Colonic mucosa (tissue), 4 donors: ENCODE measurements at regions not wholly inside any gene's neighbourhood (a gene's known extent, or its start where the extent isn't known, plus 50 kb on each side); places are given as distances from the start of the nearest gene placed in this dataset.

Source experiments
- DNase-seq: peaks from one replicate; pipeline ENCODE4 v3.0.0-alpha.2; 2020
- H3K27ac ChIP-seq: fragments of 200-600 bp; one replicate; pipeline ENCODE4 v1.8.0; 2021
- H3K27me3 ChIP-seq: fragments of 200-600 bp; one replicate; pipeline ENCODE4 v1.8.0; 2021
- H3K36me3 ChIP-seq: fragments of 200-600 bp; one replicate; pipeline ENCODE4 v1.8.0; 2021
- H3K4me1 ChIP-seq: fragments of 200-600 bp; one replicate; pipeline ENCODE4 v1.8.0; 2021; ENCODE audit warnings: mild to moderate bottlenecking
- H3K4me3 ChIP-seq: fragments of 200-600 bp; one replicate; pipeline ENCODE4 v1.8.0; 2021
- H3K9ac ChIP-seq, 2 donors: one replicate each; pipeline ENCODE4 v1.7.0; 2013; ENCODE audit warnings: control low read depth in 2 of 2, low read depth in 2 of 2, low read length in 2 of 2
- H3K9me3 ChIP-seq: fragments of 200-600 bp; one replicate; pipeline ENCODE4 v1.8.0; 2021
- intact Hi-C: fragments of 100-400 bp; cut with DNase I; formaldehyde crosslinking; loops from one replicate; pipeline ENCODE4 v1.14.1; 2022
- TF ChIP-seq, protein P1 (sequence below): fragments of 200-600 bp; IDR thresholded peaks from one replicate; pipeline ENCODE4 v1.8.0; 2022; ENCODE audit warnings: antibody characterized with exemption, mild to moderate bottlenecking
- donor health status: healthy.
- donor health status: DM: no; HTN: no; CAD: no.
- donor health status: DM: no; HTN: no; CAD: no.

- Histone ChIP-seq H3K36me3 (no peaks in the 10 kb centered on the region), H3K9ac (no peak overlapping the region), H3K27me3 (no peaks in the 10 kb centered on the region), H3K4me3 (no peak overlapping the region), H3K4me1 (no peaks in the 10 kb centered on the region), H3K27ac (no peak overlapping the region), H3K9me3 (no peaks in the 10 kb centered on the region)
- TF ChIP-seq, protein P1, sequence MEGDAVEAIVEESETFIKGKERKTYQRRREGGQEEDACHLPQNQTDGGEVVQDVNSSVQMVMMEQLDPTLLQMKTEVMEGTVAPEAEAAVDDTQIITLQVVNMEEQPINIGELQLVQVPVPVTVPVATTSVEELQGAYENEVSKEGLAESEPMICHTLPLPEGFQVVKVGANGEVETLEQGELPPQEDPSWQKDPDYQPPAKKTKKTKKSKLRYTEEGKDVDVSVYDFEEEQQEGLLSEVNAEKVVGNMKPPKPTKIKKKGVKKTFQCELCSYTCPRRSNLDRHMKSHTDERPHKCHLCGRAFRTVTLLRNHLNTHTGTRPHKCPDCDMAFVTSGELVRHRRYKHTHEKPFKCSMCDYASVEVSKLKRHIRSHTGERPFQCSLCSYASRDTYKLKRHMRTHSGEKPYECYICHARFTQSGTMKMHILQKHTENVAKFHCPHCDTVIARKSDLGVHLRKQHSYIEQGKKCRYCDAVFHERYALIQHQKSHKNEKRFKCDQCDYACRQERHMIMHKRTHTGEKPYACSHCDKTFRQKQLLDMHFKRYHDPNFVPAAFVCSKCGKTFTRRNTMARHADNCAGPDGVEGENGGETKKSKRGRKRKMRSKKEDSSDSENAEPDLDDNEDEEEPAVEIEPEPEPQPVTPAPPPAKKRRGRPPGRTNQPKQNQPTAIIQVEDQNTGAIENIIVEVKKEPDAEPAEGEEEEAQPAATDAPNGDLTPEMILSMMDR = no peak
- intact Hi-C loops = no loop called here
- no peak for DNase-seq
These were observed 52.8 kb upstream of the HNRNPU start for GRCh38 chr1:244917073-244917670.

DNA sequence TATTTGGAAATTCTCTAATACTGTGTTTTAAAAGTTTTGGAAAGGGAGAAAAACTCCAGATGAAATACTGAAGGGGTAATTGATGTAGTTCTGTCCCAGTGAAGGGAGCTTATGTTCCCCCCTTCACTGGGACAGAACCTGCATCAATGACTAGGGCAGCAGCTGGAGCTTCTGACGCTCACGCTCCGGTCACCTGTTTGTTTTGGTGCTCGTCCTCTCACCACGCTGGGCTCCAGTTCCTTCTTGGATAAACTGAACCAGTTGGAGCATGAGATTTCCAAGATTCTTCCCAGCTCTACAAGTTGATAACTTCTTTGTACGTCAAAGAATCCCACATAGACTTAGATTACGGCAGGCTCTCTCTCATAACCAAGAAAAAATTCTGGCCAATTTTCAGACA lies 51.4 kb upstream of the HNRNPU start:
- no peaks in the 10 kb centered on the region for H3K36me3 ChIP-seq
- DNase-seq = no peak
- no peaks in the 10 kb centered on the region for H3K27me3 ChIP-seq
- intact Hi-C loops = no loop called here
- H3K9ac ChIP-seq = no peak overlapping the region
- TF ChIP-seq, protein P1 = no peak
- H3K9me3 ChIP-seq = no peaks in the 10 kb centered on the region
- no peak overlapping the region for H3K27ac ChIP-seq
- H3K4me1 ChIP-seq = no peaks in the 10 kb centered on the region
- H3K4me3 ChIP-seq = no peak overlapping the region

GRCh38 chr1:244914761-244915160 lies 50.4 kb upstream of the HNRNPU start:
- Histone ChIP-seq H3K36me3 (no peaks in the 10 kb centered on the region), H3K27me3 (no peaks in the 10 kb centered on the region), H3K4me3 (no peak overlapping the region), H3K27ac (no peak overlapping the region), H3K9me3 (no peaks in the 10 kb centered on the region), H3K4me1 (no peaks in the 10 kb centered on the region), H3K9ac (no peak overlapping the region)
- intact Hi-C loops = no loop called here
- TF ChIP-seq, protein P1 = no peak
- DNase-seq = no peak
